ENCODE measurements at regions not wholly inside any gene's neighbourhood (a gene's known extent, or its start where the extent isn't known, plus 50 kb on each side); places are given as distances from the start of the nearest gene placed in this dataset.
A peak's percentile ranks its signal among the peaks of the same experiment; 100 is the strongest.

GRCh38 chr7:115435178-115435577 lies 513.3 kb downstream of the MDFIC start:
- no CpG with 5 or more reads among the region's 1 CpG for WGBS (ENCODE audit: extremely low coverage, insufficient coverage, insufficient read length)
- H3K79me1 ChIP-seq (ENCODE audit: low read length), result no peaks in the 10 kb centered on the region
- no peaks in the 10 kb centered on the region for H3K27me3 ChIP-seq (ENCODE audit: insufficient read depth, low read length)
- H3K18ac ChIP-seq (ENCODE audit: low read length), result no peak overlapping the region
- H2BK120ac ChIP-seq (ENCODE audit: insufficient read depth, low read length, poor library complexity), result no peak overlapping the region
- H3K4me1 ChIP-seq (ENCODE audit: control insufficient read depth in 1 of 2, insufficient read depth in 2 of 2, low read length in 2 of 2), result no peaks in the 10 kb centered on the region
- no peak overlapping the region for H3K23ac ChIP-seq (ENCODE audit: low read length)
- H2AK5ac ChIP-seq (ENCODE audit: low read length), result no peak overlapping the region
- H2BK12ac ChIP-seq (ENCODE audit: low read length), result no peak overlapping the region
- no peak overlapping the region for H4K12ac ChIP-seq (ENCODE audit: low read depth, low read length)
- H2AFZ ChIP-seq (ENCODE audit: insufficient read depth, low read length, poor library complexity), result no peak overlapping the region
- H3K9me3 ChIP-seq (ENCODE audit: insufficient read depth, low read depth, low read length), result no peaks in the 10 kb centered on the region
- no peaks in the 10 kb centered on the region for H3K36me3 ChIP-seq (ENCODE audit: control insufficient read depth in 1 of 2, insufficient read depth in 2 of 2, low read length in 2 of 2)
- no peak overlapping the region for H4K8ac ChIP-seq (ENCODE audit: low read depth, low read length)
- no peak overlapping the region for H2BK5ac ChIP-seq (ENCODE audit: low read depth, low read length, poor library complexity)
- H3K14ac ChIP-seq (ENCODE audit: low read length), result no peak overlapping the region
- no peak overlapping the region for H3K27ac ChIP-seq (ENCODE audit: low read depth, low read length)
- H4K91ac ChIP-seq (ENCODE audit: low read depth, low read length), result no peak overlapping the region
- DNase-seq, result no peak
- H3K4ac ChIP-seq (ENCODE audit: low read depth, low read length), result no peak overlapping the region
- H3K9ac ChIP-seq (ENCODE audit: low read length), result no peak overlapping the region
- no peak overlapping the region for H3K4me3 ChIP-seq (ENCODE audit: low read depth, low read length)
- no peak overlapping the region for H3K4me2 ChIP-seq (ENCODE audit: low read length)
- no peaks in the 10 kb centered on the region for H3K79me2 ChIP-seq (ENCODE audit: control insufficient read depth, insufficient read depth, low read length, poor library complexity)

GRCh38 chr7:115429918-115430317 lies 508.0 kb downstream of the MDFIC start:
- no peak overlapping the region for H3K23ac ChIP-seq (ENCODE audit: low read length)
- no peak overlapping the region for H2AK5ac ChIP-seq (ENCODE audit: low read length)
- H2BK5ac ChIP-seq (ENCODE audit: low read depth, low read length, poor library complexity), result no peak overlapping the region
- H3K27me3 ChIP-seq (ENCODE audit: insufficient read depth, low read length), result no peaks in the 10 kb centered on the region
- no peak overlapping the region for H2BK120ac ChIP-seq (ENCODE audit: insufficient read depth, low read length, poor library complexity)
- H3K9ac ChIP-seq (ENCODE audit: low read length), result no peak overlapping the region
- no peaks in the 10 kb centered on the region for H3K79me1 ChIP-seq (ENCODE audit: low read length)
- H3K4me3 ChIP-seq (ENCODE audit: low read depth, low read length), result no peak overlapping the region
- no peaks in the 10 kb centered on the region for H3K9me3 ChIP-seq (ENCODE audit: insufficient read depth, low read depth, low read length)
- H4K91ac ChIP-seq (ENCODE audit: low read depth, low read length), result no peak overlapping the region
- no peak for DNase-seq
- no peak overlapping the region for H2BK12ac ChIP-seq (ENCODE audit: low read length)
- no peak overlapping the region for H3K4me2 ChIP-seq (ENCODE audit: low read length)
- no peak overlapping the region for H3K4ac ChIP-seq (ENCODE audit: low read depth, low read length)
- H3K36me3 ChIP-seq (ENCODE audit: control insufficient read depth in 1 of 2, insufficient read depth in 2 of 2, low read length in 2 of 2), result no peaks in the 10 kb centered on the region
- no CpG with 5 or more reads among the region's 3 CpGs for WGBS (ENCODE audit: extremely low coverage, insufficient coverage, insufficient read length)
- no peaks in the 10 kb centered on the region for H3K79me2 ChIP-seq (ENCODE audit: control insufficient read depth, insufficient read depth, low read length, poor library complexity)
- H3K4me1 ChIP-seq (ENCODE audit: control insufficient read depth in 1 of 2, insufficient read depth in 2 of 2, low read length in 2 of 2), result no peaks in the 10 kb centered on the region
- no peak overlapping the region for H3K27ac ChIP-seq (ENCODE audit: low read depth, low read length)
- no peak overlapping the region for H4K8ac ChIP-seq (ENCODE audit: low read depth, low read length)
- H3K14ac ChIP-seq (ENCODE audit: low read length), result no peak overlapping the region
- no peak overlapping the region for H3K18ac ChIP-seq (ENCODE audit: low read length)
- H4K12ac ChIP-seq (ENCODE audit: low read depth, low read length), result no peak overlapping the region
- no peak overlapping the region for H2AFZ ChIP-seq (ENCODE audit: insufficient read depth, low read length, poor library complexity)

GRCh38 chr7:115417662-115418061 lies 495.8 kb downstream of the MDFIC start:
- H3K27ac ChIP-seq (ENCODE audit: low read depth, low read length), result no peak overlapping the region
- H2BK120ac ChIP-seq (ENCODE audit: insufficient read depth, low read length, poor library complexity), result no peak overlapping the region
- H3K9ac ChIP-seq (ENCODE audit: low read length), result no peak overlapping the region
- no peak overlapping the region for H3K18ac ChIP-seq (ENCODE audit: low read length)
- no peak overlapping the region for H3K23ac ChIP-seq (ENCODE audit: low read length)
- no peak overlapping the region for H3K4me2 ChIP-seq (ENCODE audit: low read length)
- no peaks in the 10 kb centered on the region for H3K79me2 ChIP-seq (ENCODE audit: control insufficient read depth, insufficient read depth, low read length, poor library complexity)
- H2BK5ac ChIP-seq (ENCODE audit: low read depth, low read length, poor library complexity), result no peak overlapping the region
- WGBS (ENCODE audit: extremely low coverage, insufficient coverage, insufficient read length), result no CpG with 5 or more reads among the region's 4 CpGs
- no peak overlapping the region for H2AFZ ChIP-seq (ENCODE audit: insufficient read depth, low read length, poor library complexity)
- no peak overlapping the region for H4K8ac ChIP-seq (ENCODE audit: low read depth, low read length)
- H3K79me1 ChIP-seq (ENCODE audit: low read length), result no peaks in the 10 kb centered on the region
- H4K91ac ChIP-seq (ENCODE audit: low read depth, low read length), result no peak overlapping the region
- H3K27me3 ChIP-seq (ENCODE audit: insufficient read depth, low read length), result no peaks in the 10 kb centered on the region
- H3K4me1 ChIP-seq (ENCODE audit: control insufficient read depth in 1 of 2, insufficient read depth in 2 of 2, low read length in 2 of 2), result no peaks in the 10 kb centered on the region
- H3K9me3 ChIP-seq (ENCODE audit: insufficient read depth, low read depth, low read length), result no peaks in the 10 kb centered on the region
- no peak overlapping the region for H3K14ac ChIP-seq (ENCODE audit: low read length)
- no peak overlapping the region for H3K4me3 ChIP-seq (ENCODE audit: low read depth, low read length)
- no peak overlapping the region for H3K4ac ChIP-seq (ENCODE audit: low read depth, low read length)
- no peak overlapping the region for H2BK12ac ChIP-seq (ENCODE audit: low read length)
- no peak overlapping the region for H2AK5ac ChIP-seq (ENCODE audit: low read length)
- DNase-seq, result no peak
- no peaks in the 10 kb centered on the region for H3K36me3 ChIP-seq (ENCODE audit: control insufficient read depth in 1 of 2, insufficient read depth in 2 of 2, low read length in 2 of 2)
- H4K12ac ChIP-seq (ENCODE audit: low read depth, low read length), result no peak overlapping the region

GRCh38 chr7:115410972-115411686 lies 489.2 kb downstream of the MDFIC start:
- Histone ChIP-seq H2AFZ (ENCODE audit: insufficient read depth, low read length, poor library complexity) (no peak overlapping the region), H4K91ac (ENCODE audit: low read depth, low read length) (no peak overlapping the region), H2BK5ac (ENCODE audit: low read depth, low read length, poor library complexity) (no peak overlapping the region), H3K27me3 (ENCODE audit: insufficient read depth, low read length) (no peaks in the 10 kb centered on the region), H2AK5ac (ENCODE audit: low read length) (no peak overlapping the region), H4K8ac (ENCODE audit: low read depth, low read length) (no peak overlapping the region), H2BK12ac (ENCODE audit: low read length) (no peak overlapping the region), H3K9ac (ENCODE audit: low read length) (no peak overlapping the region), H3K79me2 (ENCODE audit: control insufficient read depth, insufficient read depth, low read length, poor library complexity) (no peaks in the 10 kb centered on the region), H3K9me3 (ENCODE audit: insufficient read depth, low read depth, low read length) (no peaks in the 10 kb centered on the region), H3K79me1 (ENCODE audit: low read length) (no peaks in the 10 kb centered on the region), H3K27ac (ENCODE audit: low read depth, low read length) (no peak overlapping the region), H3K4me1 (ENCODE audit: control insufficient read depth in 1 of 2, insufficient read depth in 2 of 2, low read length in 2 of 2) (no peaks in the 10 kb centered on the region), H3K4me2 (ENCODE audit: low read length) (no peak overlapping the region), H3K36me3 (ENCODE audit: control insufficient read depth in 1 of 2, insufficient read depth in 2 of 2, low read length in 2 of 2) (no peaks in the 10 kb centered on the region), H3K23ac (ENCODE audit: low read length) (no peak overlapping the region), H3K18ac (ENCODE audit: low read length) (no peak overlapping the region), H2BK120ac (ENCODE audit: insufficient read depth, low read length, poor library complexity) (no peak overlapping the region), H3K4ac (ENCODE audit: low read depth, low read length) (no peak overlapping the region), H3K4me3 (ENCODE audit: low read depth, low read length) (no peak overlapping the region), H4K12ac (ENCODE audit: low read depth, low read length) (no peak overlapping the region), H3K14ac (ENCODE audit: low read length) (no peak overlapping the region)
- DNase-seq, result peak in 1 of 2 donors; percentile 1
- no CpG with 5 or more reads among the region's 3 CpGs for WGBS (ENCODE audit: extremely low coverage, insufficient coverage, insufficient read length)

Data from trophoblast cell (in vitro differentiated cells and primary cell).